GM21529 (cell line): ENCODE measurements at regions not wholly inside any gene's neighbourhood (a gene's known extent, or its start where the extent isn't known, plus 50 kb on each side); places are given as distances from the start of the nearest gene placed in this dataset.

Source experiments
- ATAC-seq: cut with Tn5 transposase; IDR thresholded peaks from one replicate; pipeline ENCODE4 v1.9.1; 2021; ENCODE audit not compliant: unreplicated experiment

DNA sequence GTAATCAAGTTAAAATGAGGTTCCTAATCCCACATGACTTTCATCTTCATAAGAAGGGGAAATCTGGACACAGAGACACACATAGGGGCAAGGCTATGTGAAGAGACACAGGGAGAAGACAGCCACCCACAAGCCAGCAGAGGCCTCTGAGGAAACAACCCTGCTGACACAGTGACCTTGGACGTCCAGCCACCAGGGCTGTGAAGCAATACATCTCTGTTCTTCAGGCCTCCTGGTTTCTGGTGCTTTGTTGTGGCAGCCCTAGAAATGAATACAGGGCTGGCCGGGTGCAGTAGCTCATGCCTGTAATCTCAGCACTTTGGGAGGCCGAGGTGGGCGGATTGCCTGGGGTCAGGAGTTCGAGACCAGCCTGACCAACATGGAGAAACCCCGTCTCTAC lies 183.9 kb downstream of the CXCL12 start:
- ATAC-seq = no peak

DNA sequence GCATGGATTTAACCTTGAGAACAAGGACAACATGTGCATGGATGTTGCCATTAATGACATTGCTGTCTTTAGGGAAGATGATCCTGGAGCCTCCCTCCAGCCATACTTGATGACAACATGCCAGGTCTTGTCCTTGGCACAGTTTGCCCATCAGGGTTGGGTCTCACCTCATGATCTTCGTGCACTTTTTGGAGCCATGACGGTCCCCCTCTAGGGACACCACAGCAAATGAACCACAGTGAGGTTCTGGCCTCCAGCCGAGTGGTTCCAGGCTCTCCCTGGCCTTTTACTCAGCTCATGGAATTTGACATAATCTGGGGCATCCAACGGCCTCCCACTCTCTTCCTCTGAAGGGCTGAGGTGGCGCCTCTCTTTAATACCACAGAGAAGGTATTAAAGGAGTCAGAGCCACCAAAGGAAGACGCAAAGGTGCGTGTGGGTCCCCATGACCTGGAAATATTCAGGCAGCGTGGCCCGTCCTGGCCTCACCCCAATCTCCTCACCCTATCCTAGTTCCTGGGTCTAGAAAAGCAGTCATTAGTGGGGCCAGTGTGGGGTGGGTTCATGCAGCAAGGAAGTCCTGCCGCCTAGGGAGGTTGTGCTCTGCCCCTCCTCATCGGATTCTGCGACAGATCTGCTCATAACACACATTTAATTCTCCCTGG lies 184.8 kb downstream of the CXCL12 start:
- ATAC-seq = no peak

DNA sequence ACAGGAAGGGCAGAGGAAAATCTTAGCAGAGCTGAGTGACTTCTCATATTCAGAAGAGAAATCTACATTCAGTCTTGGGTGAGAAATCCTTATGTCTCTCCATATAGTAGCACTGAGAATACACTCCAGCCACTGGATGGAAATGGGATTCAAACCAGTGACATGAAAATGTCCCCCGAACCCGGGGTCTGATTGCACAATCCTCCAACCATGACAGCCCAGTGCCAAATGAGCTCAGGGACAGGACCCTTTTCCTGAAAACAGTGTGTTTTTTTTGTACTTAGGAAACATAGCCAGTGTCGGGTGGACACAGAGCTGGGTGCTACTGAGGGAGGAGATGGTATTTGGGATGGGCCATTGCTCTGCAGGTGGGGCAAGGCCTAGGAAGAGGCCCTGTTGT lies 185.6 kb downstream of the CXCL12 start:
- no peak for ATAC-seq

DNA sequence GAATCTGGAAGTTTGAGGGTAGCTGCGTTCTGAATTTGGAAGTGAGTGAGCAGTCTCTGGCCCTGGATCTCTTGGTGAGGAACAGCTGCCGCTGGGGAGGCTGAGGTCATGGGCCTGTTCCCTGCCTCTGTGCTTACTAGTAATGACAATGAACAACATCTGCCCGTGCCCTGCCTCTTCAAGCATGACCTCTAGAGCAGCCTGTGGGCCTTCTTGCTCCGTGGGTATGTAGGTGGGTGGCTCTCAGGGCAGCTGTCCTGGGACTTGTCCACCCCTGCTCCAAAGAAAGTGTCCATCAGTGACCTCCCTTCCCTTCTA lies 186.2 kb downstream of the CXCL12 start:
- no peak for ATAC-seq

DNA sequence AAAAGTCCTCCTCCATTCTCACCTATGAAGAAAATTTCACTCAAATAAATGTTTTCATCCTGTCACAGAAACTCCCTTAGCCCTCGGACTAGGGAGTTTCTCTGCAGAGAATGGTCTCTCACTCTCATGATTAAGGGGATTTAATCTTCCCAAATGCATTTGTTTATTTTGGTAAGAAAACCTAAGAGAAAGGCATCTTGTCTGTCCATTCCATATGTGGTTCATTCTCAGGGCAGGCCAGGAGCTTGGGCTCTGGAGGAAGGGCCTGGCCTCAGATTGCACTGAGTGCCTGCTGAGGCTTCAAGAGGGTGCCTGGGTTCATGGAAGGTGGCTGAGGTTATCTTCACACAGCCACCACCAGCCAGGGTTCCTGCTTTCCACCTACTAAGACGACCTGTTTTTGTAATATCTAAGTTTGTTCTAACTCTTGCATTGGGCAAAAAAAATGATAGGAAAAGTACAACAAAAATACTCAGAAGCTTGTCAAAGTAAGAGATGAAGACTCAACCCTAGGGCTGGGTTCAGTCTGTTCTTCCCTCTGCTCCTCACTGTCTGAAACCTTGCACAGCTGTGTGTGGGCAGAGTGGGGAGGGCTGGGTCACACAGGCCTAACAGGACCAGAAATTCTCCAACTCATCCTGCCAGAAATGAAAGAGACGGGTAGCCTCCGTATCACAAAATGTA lies 186.7 kb downstream of the CXCL12 start:
- no peak for ATAC-seq

DNA sequence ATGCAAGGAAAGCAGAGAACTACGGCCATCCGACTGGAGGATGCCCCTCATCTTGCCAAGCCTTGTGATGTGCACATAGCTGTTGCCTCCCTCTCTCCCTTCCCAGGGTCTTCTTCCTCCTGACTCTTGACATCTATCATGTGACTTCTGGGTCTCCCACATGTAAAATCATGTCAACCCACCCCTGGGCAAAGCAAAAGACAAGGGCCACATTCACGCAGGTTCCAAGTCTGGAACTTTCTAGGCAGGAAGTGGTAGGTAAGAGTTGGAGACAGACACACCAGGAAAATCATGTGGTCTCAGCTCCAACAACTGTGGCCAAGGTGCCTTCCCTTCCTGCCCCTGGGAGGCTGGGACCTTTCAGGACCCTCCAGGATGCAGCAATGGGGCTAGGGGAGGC lies 187.3 kb downstream of the CXCL12 start:
- ATAC-seq = no peak

DNA sequence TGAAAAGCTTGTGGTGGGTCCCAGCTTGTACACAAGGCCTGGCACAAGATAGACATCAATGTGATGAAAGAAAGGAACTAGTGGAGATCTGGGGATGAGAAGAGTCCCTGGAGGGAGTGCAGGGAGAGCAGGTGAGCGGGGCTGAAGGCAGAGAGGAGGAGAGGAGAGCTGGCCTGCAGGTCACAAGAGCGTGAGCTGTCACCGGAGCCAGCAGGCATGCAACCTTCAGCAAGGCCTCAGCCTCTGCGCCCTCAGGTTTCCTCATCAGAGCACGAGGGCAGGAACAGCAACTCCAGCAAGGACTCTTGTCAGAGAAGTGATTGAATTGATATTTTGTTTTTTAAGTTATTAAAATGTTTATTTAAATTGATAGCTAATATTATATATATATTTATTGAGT lies 188.6 kb downstream of the CXCL12 start:
- ATAC-seq = no peak

DNA sequence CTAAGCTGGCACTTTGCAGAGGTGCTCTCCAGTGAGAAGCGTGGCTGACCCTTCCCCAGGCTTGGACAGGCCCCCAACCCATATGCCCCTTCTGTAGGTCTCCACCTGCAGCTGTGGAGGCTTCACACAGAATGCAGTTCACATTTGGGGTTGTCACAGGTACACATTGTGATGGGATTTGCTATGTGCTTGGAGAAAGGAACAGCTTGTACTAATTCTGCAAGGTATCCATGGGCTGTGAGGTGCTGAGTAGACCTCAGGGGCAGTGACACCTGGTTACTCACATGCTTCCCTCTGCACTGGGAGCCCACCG lies 188.9 kb downstream of the CXCL12 start:
- no peak for ATAC-seq

DNA sequence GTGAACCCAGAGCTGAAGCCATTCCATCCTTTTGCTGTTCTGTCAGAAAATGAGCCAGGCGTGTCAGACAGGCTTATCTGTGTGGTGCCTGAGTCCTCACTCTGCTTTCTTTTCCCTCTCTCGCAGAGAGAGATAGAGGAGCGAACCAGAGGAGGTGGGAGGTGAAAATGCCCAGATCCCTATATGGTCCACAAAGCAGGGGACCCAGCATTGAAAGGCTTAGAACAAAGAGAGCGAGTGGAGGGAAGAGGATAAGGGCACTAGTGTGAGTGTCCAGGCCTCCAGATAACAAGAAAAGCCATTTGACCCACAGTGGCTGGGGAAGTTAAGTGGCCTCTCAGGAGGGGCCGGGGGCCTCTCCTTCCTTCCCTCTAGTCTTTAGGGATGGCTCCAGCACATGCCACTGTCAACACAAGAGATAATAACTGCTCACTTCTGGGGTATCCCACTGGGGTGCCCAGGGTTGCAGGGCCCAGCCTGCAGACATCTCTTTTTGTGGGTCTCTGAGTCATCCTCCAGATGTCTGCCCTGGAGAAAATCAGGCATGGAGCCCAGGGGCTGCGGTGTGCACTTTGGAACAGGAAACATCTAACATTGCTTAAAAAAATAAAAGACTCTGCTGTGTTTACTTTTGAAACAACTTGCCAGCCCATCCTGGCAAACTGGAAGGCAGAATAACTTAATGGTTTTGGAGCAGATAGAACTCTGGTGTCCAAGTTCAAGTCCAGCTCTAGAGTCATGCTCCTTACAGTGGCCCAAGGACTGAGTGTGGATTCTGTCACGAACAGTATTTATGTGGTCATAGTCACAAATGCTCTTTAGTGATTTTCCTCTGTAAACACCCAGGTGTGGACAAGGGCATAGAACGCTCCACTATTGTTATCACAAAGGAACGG lies 189.5 kb downstream of the CXCL12 start:
- ATAC-seq = no peak

DNA sequence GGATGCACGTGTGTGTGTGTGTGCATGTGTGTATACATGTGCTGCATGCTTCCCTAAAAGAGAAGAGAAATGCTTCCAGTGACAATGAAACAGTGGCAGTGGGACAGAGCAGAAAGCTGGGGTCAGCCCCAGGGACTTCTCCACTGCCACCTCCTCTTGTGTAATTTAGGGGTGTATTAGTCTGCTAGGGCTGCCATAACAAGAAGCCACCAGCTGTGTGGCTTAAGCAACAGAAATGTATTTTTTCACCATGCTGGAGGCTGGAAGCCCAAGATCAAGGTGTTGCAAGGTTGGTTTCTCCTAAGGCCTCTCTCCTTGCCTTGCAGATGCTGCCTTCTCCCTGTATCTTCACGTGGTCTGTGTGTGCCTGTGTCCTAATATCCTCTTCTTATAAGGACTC lies 190.5 kb downstream of the CXCL12 start:
- ATAC-seq = no peak

DNA sequence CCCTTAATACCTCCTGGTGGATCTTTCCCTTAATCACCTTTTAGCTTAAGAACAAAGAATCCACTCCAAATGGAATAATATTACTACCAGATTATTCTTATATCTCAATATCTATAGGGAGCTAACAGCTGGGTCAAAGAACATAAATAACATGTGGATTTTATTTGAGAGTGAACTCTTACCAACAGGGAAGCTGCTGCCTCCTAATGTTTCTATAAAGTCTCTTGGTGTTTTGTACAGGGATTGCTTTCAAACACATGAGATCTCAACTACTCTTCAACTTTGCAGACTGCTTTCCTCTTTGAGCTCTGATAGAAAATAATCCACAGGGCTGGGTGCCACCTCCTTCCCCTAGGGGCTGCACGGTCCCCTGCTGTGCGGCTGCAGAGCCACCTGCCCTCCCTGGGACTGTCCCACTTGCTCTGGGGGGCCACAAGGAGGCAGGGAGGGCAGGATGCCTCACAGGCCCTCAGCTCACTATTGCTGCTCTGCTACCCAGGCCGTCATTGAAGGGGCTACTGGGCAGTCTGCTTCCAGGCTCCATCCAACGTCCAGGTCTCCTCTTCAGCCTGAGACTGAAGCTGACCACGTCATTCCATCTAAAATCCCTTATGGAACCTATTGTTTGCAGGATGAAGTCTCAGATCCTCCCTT lies 191.2 kb downstream of the CXCL12 start:
- no peak for ATAC-seq

DNA sequence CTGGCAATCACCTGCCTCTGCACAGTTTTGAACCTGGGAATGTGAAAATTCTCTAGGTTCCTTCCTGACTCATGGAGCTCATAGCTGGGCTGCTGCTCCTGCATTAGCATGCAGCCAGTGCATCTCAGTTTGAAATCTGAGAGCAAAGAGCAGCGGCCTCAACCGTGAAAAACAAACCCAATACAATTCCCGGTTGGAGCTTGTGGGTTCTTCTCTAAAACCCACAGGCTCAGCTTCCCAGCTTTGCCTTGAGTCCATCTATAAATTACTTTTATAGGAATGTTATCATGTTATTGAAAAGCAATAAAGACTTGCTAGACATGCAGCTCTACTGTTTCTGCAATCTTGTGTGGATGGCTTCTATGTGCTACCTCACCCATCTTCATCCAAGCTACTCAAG lies 191.7 kb downstream of the CXCL12 start:
- no peak for ATAC-seq

DNA sequence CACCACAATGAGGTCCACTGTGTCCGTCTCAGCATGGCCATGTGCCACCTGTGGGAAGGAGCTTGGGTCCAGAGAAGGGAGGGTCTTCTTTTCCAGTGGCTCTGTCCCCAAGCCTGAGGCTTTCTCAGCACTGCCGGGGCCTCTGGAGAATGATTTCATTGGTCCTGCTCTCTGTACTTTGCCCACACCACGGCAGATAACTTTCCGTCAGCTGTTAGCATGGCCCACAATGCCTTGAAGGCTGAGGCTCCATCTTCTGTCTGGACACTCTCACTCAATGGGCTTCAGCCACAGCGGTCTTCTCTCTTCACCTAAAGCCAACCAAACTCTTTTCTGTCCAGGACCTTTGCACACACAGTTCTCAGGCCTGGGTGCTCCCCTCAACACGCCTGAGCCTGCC lies 192.5 kb downstream of the CXCL12 start:
- no peak for ATAC-seq

DNA sequence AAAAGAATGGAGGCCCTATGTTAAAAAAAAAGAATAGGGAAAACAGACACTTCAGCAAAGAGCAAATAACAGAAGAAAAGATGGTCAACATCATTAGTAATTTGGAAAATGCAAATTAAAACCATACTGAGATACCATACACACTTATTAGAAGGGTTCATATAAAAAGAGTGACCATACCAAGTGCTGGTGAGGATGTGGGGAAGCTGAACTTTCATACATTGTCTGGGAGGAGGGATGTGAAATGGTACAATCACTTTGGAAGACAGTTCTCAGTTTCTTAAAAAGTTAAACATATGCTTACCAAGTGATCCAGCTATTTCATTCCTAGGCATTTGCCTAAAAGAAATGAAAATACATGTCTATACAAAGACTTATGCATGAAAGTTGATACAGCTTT lies 194.4 kb downstream of the CXCL12 start:
- ATAC-seq = no peak

DNA sequence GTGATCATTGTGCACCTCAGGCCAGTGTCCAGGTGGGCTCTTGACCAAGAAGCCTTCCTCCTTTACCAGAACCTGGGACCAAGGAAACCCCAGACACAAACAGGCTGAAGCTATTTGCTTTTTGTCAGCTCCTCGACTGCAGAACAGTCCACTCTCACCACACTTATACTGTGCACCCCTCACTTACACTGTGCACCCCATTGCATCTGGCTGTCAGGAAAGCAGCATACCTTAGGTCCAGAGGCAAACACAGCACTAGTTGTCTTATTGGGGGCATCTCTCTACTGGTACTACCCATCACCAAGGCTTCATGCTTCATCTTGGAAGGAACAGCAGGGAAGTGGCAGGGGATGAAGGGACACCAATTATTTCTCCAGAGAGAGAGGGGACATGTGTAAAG lies 198.1 kb downstream of the CXCL12 start:
- ATAC-seq = no peak

DNA sequence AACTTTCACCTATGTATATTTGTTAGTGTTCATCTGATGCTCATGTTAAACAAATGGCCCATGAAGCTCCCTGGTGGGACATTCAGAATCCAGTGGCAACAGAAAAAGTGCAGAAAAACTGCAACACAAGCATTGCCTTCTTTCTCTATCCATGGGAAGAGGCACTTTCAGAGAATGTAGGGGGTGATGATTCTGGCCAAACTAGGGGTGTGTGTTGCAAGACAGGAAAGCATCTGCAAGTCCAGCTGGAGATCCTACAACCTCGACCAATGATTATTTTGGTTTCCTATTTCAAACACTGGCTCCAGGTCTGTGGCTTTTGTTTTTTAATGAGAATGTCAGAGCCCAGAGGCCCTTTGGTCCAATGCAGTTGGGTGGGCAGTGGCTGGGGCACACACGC lies 198.7 kb downstream of the CXCL12 start:
- no peak for ATAC-seq

DNA sequence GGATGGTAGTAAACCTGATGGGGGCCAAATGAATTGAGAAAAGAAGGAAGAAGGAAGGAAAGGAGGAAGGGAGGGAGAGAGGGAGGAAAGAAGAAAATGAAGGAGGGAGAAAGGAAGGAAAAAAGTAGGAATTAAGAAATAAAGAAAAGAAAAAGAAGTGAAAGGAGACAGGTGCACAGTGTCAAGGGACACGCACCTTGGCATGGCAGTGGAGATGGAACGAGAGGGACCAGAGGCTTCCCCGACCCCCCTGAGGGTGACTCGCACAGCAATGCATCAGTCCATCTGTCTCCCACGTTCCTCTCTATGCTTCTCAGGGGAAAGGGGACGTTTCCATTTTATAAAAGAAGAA lies 199.6 kb downstream of the CXCL12 start:
- ATAC-seq = no peak

DNA sequence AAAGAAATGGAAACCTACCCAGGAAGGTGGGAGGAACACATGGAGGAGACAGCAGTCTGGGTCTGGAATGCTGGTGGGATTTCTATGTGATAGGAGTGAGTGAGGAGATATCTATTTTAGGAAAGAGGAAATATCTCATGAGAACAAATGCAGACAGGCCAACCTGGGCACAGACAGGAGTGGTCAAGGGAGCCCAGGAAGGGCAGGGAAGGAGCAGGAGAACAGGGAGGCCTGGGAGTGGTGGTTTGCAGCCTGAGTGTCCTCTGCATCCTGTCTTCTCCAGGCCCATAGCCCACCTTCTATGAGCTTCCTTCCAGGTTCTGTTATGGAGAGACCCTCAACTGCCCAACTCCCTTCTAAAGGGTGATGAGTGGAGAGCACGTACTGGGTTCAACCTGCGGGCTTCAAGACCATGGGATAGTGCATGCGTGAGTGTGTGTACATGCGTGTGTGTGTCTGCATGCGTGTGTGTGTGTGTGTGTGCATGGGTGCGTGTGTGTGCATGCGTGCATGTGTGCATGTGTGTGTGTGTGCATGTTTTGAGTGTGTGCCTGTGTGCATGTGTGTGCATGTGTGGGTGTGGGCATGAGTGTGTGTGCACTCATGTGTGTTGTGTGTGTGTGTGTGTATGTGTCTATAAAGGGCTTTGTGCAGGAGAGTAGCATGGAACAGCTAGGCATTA lies 200.1 kb downstream of the CXCL12 start:
- no peak for ATAC-seq

DNA sequence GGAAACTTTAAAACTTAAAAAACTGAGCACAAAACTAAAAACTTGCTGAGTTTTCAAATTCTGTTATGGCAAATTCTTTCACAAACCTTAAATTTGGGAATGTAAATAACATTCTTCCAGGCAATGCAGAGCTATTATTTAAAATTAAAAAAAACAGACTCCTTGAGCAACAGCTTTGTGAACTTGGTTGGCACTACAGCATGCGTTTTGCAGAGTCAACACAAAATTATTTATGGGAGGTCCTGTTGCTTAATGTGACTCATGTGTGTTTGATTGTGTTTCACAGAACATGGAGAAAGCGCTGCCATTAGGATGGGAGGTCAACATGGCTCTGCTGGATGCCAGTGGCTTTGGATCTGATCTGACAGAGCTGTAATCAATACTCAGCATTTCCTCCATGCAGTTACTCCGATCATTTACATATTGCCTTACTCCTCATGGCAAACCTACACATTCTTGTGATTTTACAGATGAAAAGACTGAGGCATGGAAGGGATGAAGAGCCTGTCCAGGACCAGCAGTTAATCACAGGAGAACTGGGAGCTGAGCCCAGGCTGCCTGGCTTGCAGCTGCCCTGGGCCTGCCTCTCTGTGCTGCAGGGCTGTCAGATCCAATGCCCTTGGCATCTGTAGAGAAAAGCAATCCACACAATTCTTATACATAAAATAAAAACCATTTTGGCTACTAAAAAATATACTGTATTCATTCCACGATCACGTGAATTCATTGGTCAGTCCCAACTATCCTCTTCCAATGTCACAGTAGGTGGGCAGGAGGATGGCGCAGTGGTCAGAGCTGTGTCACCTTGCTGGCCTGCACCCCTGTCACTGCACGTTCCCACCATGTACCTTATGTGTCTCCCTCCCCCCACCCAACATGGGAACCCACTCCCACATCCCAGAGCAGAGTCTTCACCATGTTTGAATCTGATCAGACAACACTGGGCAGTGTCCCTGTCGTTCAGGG lies 200.9 kb downstream of the CXCL12 start:
- no peak for ATAC-seq

DNA sequence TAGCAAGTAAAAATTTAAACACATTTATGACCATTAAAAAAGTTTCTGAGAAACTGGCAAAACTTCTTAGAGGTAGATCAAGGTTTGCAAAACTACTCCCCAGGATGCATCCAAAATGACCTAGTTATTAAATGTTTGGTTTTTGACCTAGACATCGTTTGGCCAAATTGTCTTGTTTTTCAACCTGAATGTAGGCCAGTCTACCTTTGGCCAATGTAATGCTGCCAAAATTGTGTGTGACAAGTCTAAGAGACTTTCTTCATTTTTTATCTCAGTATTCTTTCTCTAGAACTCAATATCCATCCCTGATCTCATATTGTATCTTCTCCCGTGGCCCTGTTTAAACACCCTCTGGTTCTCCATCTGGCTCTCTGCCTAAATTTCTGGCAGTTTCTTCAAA lies 202.0 kb downstream of the CXCL12 start:
- no peak for ATAC-seq
